Stimulated activated CD8-positive, alpha-beta memory T cell treated with anti-CD3 and anti-CD28 coated beads, Interleukin-4, amount 100 ng/mL, for 4 hours (primary cell): ENCODE measurements at regions not wholly inside any gene's neighbourhood (a gene's known extent, or its start where the extent isn't known, plus 50 kb on each side); places are given as distances from the start of the nearest gene placed in this dataset.
"Not testable (repeated sequence)": the region's sequence is repeated elsewhere in the genome, so short reads cannot be mapped to it uniquely, and the experiment has no call there.

Experiments
- DNase-seq, 2 donors: peaks; one replicate each; pipeline ENCODE4 v3.0.0-alpha.2; 2020; ENCODE audit warnings: low read depth in 2 of 2, low spot score in 1 of 2

GRCh38 chr5:163941079-163941478 is 435.7 kb downstream of the MAT2B start:
- no peak for DNase-seq

- no peak for DNase-seq
These were observed 438.1 kb downstream of the MAT2B start for GRCh38 chr5:163943546-163943945.

- DNase-seq, result no peak
These were observed 439.3 kb downstream of the MAT2B start for GRCh38 chr5:163944738-163945137.

GRCh38 chr5:163947848-163948666 is 442.6 kb downstream of the MAT2B start:
- no peak for DNase-seq

- no peak for DNase-seq
These were observed 444.8 kb downstream of the MAT2B start for GRCh38 chr5:163950248-163950647.

GRCh38 chr5:163951069-163951468 is 445.6 kb downstream of the MAT2B start:
- no peak for DNase-seq

GRCh38 chr5:163953901-163954300 is 448.5 kb downstream of the MAT2B start:
- DNase-seq, result no peak

- DNase-seq, result not testable (repeated sequence)
These were observed 455.8 kb downstream of the MAT2B start for GRCh38 chr5:163961230-163961629.

- no peak for DNase-seq
These were observed 458.5 kb downstream of the MAT2B start for GRCh38 chr5:163963881-163964280.

- no peak for DNase-seq
These were observed 459.3 kb downstream of the MAT2B start for GRCh38 chr5:163964671-163965070.

- no peak for DNase-seq
These were observed 461.8 kb downstream of the MAT2B start for GRCh38 chr5:163967268-163967667.

GRCh38 chr5:163968651-163969050 is 463.2 kb downstream of the MAT2B start:
- no peak for DNase-seq

- DNase-seq, result no peak
These were observed 471.3 kb downstream of the MAT2B start for GRCh38 chr5:163976696-163977095.

GRCh38 chr5:163978897-163979296 is 473.5 kb downstream of the MAT2B start:
- no peak for DNase-seq

- DNase-seq, result no peak
These were observed 483.1 kb downstream of the MAT2B start for GRCh38 chr5:163988566-163988965.

- DNase-seq, result no peak
These were observed 487.7 kb downstream of the MAT2B start for GRCh38 chr5:163993126-163993525.

- no peak for DNase-seq
These were observed 489.8 kb downstream of the MAT2B start for GRCh38 chr5:163995206-163995605.

- DNase-seq, result no peak
These were observed 492.5 kb downstream of the MAT2B start for GRCh38 chr5:163997965-163998364.

GRCh38 chr5:164000241-164000640 is 494.8 kb downstream of the MAT2B start:
- no peak for DNase-seq

- no peak for DNase-seq
These were observed 495.4 kb downstream of the MAT2B start for GRCh38 chr5:164000819-164001218.

- DNase-seq, result no peak
These were observed 496.8 kb downstream of the MAT2B start for GRCh38 chr5:164002214-164002613.

GRCh38 chr5:164002628-164003027 is 497.2 kb downstream of the MAT2B start:
- no peak for DNase-seq

GRCh38 chr5:164005071-164005470 is 499.7 kb downstream of the MAT2B start:
- DNase-seq, result no peak
